WTC11 (cell line): ENCODE measurements at regions not wholly inside any gene's neighbourhood (a gene's known extent, or its start where the extent isn't known, plus 50 kb on each side); places are given as distances from the start of the nearest gene placed in this dataset.

Experiments used
- ATAC-seq: fragments of 200-7000 bp; cut with Tn5 transposase; 2 replicates; pipeline ENCODE4 v1.10.0; 2021; ENCODE audit warnings: mild to moderate bottlenecking, moderate library complexity
- CTCF ChIA-PET: fragments of 300-600 bp; sonication (Branson Sonifier 250); formaldehyde crosslinking; loops from one replicate; lab custom pipeline; 2021; ENCODE audit warnings: antibody characterized with exemption; lab: Charles Lee
- POLR2A ChIA-PET: fragments of 350-600 bp; sonication (Branson Sonifier 250); formaldehyde crosslinking; loops from one replicate; lab custom pipeline; 2021; ENCODE audit warnings: antibody characterized with exemption; lab: Charles Lee
- DNase-seq: peaks from one replicate; pipeline ENCODE4 v3.0.0; 2021; ENCODE audit warnings: low spot score
- H3K27ac Mint-ChIP-seq: 2 replicates; pipeline ENCODE4 v1.8.0; 2021; ENCODE audit warnings: mixed read lengths
- H3K27me3 Mint-ChIP-seq: 2 replicates; pipeline ENCODE4 v1.8.0; 2021; ENCODE audit warnings: low read depth, mild to moderate bottlenecking, moderate library complexity, mixed read lengths
- H3K36me3 Mint-ChIP-seq: 2 replicates; pipeline ENCODE4 v1.8.0; 2021; ENCODE audit warnings: mixed read lengths
- H3K4me1 Mint-ChIP-seq: 2 replicates; pipeline ENCODE4 v1.8.0; 2022; ENCODE audit warnings: mixed read lengths
- H3K4me3 Mint-ChIP-seq: 2 replicates; pipeline ENCODE4 v1.8.0; 2021; ENCODE audit warnings: mild to moderate bottlenecking, moderate library complexity, mixed read lengths
- H3K9me3 Mint-ChIP-seq: 2 replicates; pipeline ENCODE4 v1.8.0; 2021; ENCODE audit warnings: mixed read lengths
- CBFB ChIP-seq: sonication (generic); formaldehyde crosslinking; IDR thresholded peaks from 2 replicates; pipeline ENCODE4 v1.8.1; 2022; ENCODE audit warnings: mild to moderate bottlenecking, low read depth, missing genetic modification reagents
- EMX1 ChIP-seq: fragments of 250-450 bp; sonication (Bioruptor Pico); IDR thresholded peaks from 2 replicates; pipeline ENCODE4 v1.8.0; 2021; ENCODE audit warnings: mild to moderate bottlenecking
- ESRRA ChIP-seq: sonication (generic); formaldehyde crosslinking; IDR thresholded peaks from 2 replicates; pipeline ENCODE4 v1.8.1; 2022; ENCODE audit warnings: mild to moderate bottlenecking, missing genetic modification reagents, borderline replicate concordance
- GTF2I ChIP-seq: fragments of 250-450 bp; sonication (Bioruptor Pico); conservative IDR thresholded peaks from 2 replicates; pipeline ENCODE4 v1.4.0; 2021; ENCODE audit warnings: mild to moderate bottlenecking
- MYBL2 ChIP-seq: sonication (generic); formaldehyde crosslinking; IDR thresholded peaks from 2 replicates; pipeline ENCODE4 v1.8.1; 2023; ENCODE audit warnings: mild to moderate bottlenecking, moderate library complexity, missing genetic modification reagents
- NFATC4 ChIP-seq: fragments of 250-450 bp; sonication (Bioruptor Pico); IDR thresholded peaks from 2 replicates; pipeline ENCODE4 v1.9.0; 2021; ENCODE audit warnings: mild to moderate bottlenecking
- NR2C2 ChIP-seq: sonication (generic); formaldehyde crosslinking; IDR thresholded peaks from 2 replicates; pipeline ENCODE4 v1.8.0; 2022; ENCODE audit warnings: mild to moderate bottlenecking, missing genetic modification reagents
- PRRX2 ChIP-seq: fragments of 250-450 bp; sonication (Bioruptor Pico); IDR thresholded peaks from 2 replicates; pipeline ENCODE4 v1.8.0; 2021; ENCODE audit warnings: mild to moderate bottlenecking
- TEAD4 ChIP-seq: sonication (generic); formaldehyde crosslinking; IDR thresholded peaks from 2 replicates; pipeline ENCODE4 v1.8.0; 2022; ENCODE audit warnings: mild to moderate bottlenecking, missing genetic modification reagents
- ZNF121 ChIP-seq: sonication (generic); formaldehyde crosslinking; IDR thresholded peaks from 2 replicates; pipeline ENCODE4 v1.8.0; 2023; ENCODE audit warnings: missing genetic modification reagents
- TF ChIP-seq, protein P1 (sequence below): sonication (generic); formaldehyde crosslinking; IDR thresholded peaks from 2 replicates; pipeline ENCODE4 v1.8.0; 2023; ENCODE audit warnings: missing genetic modification reagents, mild to moderate bottlenecking, borderline replicate concordance
- TF ChIP-seq, protein P2 (sequence below): sonication (generic); formaldehyde crosslinking; IDR thresholded peaks from 2 replicates; pipeline ENCODE4 v1.8.0; 2022; ENCODE audit warnings: mild to moderate bottlenecking, missing genetic modification reagents
- TF ChIP-seq, protein P3 (sequence below): sonication (generic); formaldehyde crosslinking; IDR thresholded peaks from 2 replicates; pipeline ENCODE4 v1.8.1; 2022; ENCODE audit warnings: low read depth, missing genetic modification reagents, borderline replicate concordance
- TF ChIP-seq, protein P4 (sequence below): sonication (generic); formaldehyde crosslinking; IDR thresholded peaks from 2 replicates; pipeline ENCODE4 v1.8.1; 2022; ENCODE audit warnings: missing genetic modification reagents, borderline replicate concordance
- TF ChIP-seq, protein P5 (sequence below): sonication (generic); formaldehyde crosslinking; IDR thresholded peaks from 2 replicates; pipeline ENCODE4 v1.8.1; 2023; ENCODE audit warnings: mild to moderate bottlenecking, missing genetic modification reagents
- TF ChIP-seq, protein P6 (sequence below): sonication (generic); formaldehyde crosslinking; IDR thresholded peaks from 2 replicates; pipeline ENCODE4 v1.8.1; 2023; ENCODE audit warnings: mild to moderate bottlenecking, missing genetic modification reagents, moderate library complexity
- TF ChIP-seq, protein P7 (sequence below): sonication (generic); formaldehyde crosslinking; IDR thresholded peaks from 2 replicates; pipeline ENCODE4 v1.8.1; 2023; ENCODE audit warnings: mild to moderate bottlenecking, missing genetic modification reagents

DNA sequence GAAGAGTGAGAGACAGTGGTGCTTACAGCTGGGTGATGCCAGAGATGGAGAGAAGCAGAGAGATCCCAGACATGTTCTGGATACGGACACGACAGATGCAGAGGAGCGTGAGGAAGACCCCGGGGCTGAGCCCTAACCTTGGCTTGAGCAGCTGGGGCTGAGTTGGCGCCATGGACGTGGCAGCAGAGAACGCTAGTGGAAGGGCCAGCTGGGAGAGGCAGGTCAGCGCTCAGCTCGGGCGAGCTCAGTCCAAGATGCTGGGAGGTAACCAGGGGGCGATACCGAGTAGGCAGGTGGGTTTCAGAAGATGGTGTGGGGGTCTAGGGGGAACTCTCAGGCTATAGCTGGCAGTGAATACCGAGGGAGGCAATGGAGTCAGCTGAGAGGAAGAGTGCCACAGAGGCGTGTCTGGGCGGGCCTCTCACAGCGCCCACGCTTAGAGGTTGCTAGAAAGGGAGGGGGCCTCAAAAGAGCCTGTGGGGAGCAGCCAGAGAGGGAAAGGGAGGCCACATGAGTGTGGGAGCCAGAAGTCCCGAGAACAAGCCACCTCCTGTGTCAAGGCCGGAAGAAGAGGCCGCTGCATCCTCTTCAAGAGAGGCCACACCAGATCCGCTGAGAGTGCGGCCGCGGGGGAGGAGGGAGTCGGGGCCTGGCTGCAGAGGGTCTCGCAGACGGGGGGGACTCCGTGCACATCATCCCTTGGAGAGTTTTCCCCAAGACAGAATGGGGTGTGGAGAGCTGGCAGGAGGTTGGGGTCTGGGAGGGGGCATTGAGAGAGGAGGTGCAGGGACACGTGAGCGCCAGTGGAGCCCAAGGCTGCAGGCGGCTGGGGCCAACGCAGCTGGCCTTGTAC, 57.0 kb upstream of the DIO3 start:
- no peaks in the 10 kb centered on the region for H3K36me3 Mint-ChIP-seq
- DNase-seq (peak; percentile 7), ATAC-seq (peak; percentile 50)
- H3K27ac Mint-ChIP-seq: no peak overlapping the region
- no peak overlapping the region for H3K4me3 Mint-ChIP-seq
- 0 out of 2 replicates have a peak, but pooled peaks cover 2% of the 10 kb centered on the region for H3K4me1 Mint-ChIP-seq
- TF ChIP-seq NFATC4: no peak
- TF ChIP-seq, protein P1, sequence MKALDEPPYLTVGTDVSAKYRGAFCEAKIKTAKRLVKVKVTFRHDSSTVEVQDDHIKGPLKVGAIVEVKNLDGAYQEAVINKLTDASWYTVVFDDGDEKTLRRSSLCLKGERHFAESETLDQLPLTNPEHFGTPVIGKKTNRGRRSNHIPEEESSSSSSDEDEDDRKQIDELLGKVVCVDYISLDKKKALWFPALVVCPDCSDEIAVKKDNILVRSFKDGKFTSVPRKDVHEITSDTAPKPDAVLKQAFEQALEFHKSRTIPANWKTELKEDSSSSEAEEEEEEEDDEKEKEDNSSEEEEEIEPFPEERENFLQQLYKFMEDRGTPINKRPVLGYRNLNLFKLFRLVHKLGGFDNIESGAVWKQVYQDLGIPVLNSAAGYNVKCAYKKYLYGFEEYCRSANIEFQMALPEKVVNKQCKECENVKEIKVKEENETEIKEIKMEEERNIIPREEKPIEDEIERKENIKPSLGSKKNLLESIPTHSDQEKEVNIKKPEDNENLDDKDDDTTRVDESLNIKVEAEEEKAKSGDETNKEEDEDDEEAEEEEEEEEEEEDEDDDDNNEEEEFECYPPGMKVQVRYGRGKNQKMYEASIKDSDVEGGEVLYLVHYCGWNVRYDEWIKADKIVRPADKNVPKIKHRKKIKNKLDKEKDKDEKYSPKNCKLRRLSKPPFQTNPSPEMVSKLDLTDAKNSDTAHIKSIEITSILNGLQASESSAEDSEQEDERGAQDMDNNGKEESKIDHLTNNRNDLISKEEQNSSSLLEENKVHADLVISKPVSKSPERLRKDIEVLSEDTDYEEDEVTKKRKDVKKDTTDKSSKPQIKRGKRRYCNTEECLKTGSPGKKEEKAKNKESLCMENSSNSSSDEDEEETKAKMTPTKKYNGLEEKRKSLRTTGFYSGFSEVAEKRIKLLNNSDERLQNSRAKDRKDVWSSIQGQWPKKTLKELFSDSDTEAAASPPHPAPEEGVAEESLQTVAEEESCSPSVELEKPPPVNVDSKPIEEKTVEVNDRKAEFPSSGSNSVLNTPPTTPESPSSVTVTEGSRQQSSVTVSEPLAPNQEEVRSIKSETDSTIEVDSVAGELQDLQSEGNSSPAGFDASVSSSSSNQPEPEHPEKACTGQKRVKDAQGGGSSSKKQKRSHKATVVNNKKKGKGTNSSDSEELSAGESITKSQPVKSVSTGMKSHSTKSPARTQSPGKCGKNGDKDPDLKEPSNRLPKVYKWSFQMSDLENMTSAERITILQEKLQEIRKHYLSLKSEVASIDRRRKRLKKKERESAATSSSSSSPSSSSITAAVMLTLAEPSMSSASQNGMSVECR (CRISPR knock-in tag): no peak
- TF ChIP-seq, protein P2, sequence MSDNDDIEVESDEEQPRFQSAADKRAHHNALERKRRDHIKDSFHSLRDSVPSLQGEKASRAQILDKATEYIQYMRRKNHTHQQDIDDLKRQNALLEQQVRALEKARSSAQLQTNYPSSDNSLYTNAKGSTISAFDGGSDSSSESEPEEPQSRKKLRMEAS: no peak
- TF ChIP-seq, protein P3, sequence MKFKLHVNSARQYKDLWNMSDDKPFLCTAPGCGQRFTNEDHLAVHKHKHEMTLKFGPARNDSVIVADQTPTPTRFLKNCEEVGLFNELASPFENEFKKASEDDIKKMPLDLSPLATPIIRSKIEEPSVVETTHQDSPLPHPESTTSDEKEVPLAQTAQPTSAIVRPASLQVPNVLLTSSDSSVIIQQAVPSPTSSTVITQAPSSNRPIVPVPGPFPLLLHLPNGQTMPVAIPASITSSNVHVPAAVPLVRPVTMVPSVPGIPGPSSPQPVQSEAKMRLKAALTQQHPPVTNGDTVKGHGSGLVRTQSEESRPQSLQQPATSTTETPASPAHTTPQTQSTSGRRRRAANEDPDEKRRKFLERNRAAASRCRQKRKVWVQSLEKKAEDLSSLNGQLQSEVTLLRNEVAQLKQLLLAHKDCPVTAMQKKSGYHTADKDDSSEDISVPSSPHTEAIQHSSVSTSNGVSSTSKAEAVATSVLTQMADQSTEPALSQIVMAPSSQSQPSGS (CRISPR knock-in tag): no peak
- TF ChIP-seq NR2C2 (CRISPR knock-in tag): no peak
- no peak for TF ChIP-seq EMX1
- TF ChIP-seq, protein P4, sequence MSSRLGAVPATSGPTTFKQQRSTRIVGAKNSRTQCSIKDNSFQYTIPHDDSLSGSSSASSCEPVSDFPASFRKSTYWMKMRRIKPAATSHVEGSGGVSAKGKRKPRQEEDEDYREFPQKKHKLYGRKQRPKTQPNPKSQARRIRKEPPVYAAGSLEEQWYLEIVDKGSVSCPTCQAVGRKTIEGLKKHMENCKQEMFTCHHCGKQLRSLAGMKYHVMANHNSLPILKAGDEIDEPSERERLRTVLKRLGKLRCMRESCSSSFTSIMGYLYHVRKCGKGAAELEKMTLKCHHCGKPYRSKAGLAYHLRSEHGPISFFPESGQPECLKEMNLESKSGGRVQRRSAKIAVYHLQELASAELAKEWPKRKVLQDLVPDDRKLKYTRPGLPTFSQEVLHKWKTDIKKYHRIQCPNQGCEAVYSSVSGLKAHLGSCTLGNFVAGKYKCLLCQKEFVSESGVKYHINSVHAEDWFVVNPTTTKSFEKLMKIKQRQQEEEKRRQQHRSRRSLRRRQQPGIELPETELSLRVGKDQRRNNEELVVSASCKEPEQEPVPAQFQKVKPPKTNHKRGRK: no peak
- no peak for TF ChIP-seq ESRRA
- no peak for TF ChIP-seq TEAD4 (CRISPR knock-in tag)
- TF ChIP-seq, protein P5, sequence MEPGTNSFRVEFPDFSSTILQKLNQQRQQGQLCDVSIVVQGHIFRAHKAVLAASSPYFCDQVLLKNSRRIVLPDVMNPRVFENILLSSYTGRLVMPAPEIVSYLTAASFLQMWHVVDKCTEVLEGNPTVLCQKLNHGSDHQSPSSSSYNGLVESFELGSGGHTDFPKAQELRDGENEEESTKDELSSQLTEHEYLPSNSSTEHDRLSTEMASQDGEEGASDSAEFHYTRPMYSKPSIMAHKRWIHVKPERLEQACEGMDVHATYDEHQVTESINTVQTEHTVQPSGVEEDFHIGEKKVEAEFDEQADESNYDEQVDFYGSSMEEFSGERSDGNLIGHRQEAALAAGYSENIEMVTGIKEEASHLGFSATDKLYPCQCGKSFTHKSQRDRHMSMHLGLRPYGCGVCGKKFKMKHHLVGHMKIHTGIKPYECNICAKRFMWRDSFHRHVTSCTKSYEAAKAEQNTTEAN (CRISPR knock-in tag): no peak
- no peak for TF ChIP-seq MYBL2
- TF ChIP-seq, protein P6, sequence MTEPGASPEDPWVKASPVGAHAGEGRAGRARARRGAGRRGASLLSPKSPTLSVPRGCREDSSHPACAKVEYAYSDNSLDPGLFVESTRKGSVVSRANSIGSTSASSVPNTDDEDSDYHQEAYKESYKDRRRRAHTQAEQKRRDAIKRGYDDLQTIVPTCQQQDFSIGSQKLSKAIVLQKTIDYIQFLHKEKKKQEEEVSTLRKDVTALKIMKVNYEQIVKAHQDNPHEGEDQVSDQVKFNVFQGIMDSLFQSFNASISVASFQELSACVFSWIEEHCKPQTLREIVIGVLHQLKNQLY (CRISPR knock-in tag): no peak
- ChIA-PET POLR2A (no interaction called here), CTCF (interaction anchor here (0.6 to 1.9 kb wide), 16 partner anchors 9 to 1422 kb away, joined by 3 to 14 read pairs (median 4); partner anchors contain the start of gene DIO3)
- H3K9me3 Mint-ChIP-seq: peaks cover 3% of the 10 kb centered on the region; the same call in 1 of the 2 replicates
- H3K27me3 Mint-ChIP-seq: no peaks in the 10 kb centered on the region; the same call in 1 of the 2 replicates

DNA sequence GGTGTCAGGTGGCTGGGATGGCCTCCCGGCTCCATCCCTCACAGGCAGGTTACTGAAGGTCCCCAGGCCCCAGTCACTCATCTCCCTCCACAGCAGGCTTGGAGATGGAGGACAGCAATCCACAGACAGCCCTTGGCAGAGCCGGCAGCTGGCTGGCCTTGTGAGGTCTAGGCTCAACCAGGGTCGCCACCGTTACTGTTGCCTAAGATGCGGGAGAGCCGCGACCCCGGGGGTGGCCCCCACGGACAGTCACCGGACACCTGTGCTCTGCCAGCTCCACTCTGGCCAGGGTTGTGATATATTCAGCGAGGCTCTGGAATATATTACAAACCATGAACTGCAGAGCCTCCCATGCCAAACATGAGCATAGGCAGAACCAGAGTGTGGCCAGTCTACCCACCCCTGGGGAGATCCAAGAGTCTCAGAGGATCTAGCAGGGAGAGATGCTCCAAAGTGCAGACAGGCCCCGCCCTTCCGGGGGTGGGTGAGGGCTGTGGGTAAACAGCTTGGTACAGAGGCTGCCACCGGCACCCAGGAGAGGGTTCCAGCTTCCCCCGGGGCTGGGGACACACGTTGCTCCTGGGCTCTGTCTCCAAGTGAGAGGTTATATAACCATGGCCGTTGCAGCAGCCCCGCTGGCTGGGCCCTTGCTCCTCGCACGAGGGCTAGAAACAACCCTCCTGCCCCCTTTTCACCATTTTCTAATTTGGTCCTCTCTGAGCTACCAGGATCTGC, 55.9 kb upstream of the DIO3 start:
- ChIA-PET POLR2A (no interaction called here), CTCF (interaction anchor here (1.9 kb wide), 1 partner anchor 9 kb away, joined by 9 read pairs; no protein-coding TSS in a partner anchor)
- no peak overlapping the region for H3K27ac Mint-ChIP-seq
- H3K36me3 Mint-ChIP-seq: no peaks in the 10 kb centered on the region
- 0 out of 2 replicates have a peak, but pooled peaks cover 2% of the 10 kb centered on the region for H3K4me1 Mint-ChIP-seq
- H3K4me3 Mint-ChIP-seq: no peak overlapping the region
- H3K9me3 Mint-ChIP-seq: no peaks in the 10 kb centered on the region
- no peaks in the 10 kb centered on the region; the same call in 1 of the 2 replicates for H3K27me3 Mint-ChIP-seq
- peak; percentile 7 for DNase-seq
- no peak for ATAC-seq
- TF ChIP-seq ZNF121 (CRISPR knock-in tag) (no peak), GTF2I (CRISPR knock-in tag) (no peak), PRRX2 (no peak), CBFB (no peak)
- TF ChIP-seq, protein P3 (CRISPR knock-in tag): no peak
- TF ChIP-seq, protein P4: no peak
- TF ChIP-seq, protein P7, sequence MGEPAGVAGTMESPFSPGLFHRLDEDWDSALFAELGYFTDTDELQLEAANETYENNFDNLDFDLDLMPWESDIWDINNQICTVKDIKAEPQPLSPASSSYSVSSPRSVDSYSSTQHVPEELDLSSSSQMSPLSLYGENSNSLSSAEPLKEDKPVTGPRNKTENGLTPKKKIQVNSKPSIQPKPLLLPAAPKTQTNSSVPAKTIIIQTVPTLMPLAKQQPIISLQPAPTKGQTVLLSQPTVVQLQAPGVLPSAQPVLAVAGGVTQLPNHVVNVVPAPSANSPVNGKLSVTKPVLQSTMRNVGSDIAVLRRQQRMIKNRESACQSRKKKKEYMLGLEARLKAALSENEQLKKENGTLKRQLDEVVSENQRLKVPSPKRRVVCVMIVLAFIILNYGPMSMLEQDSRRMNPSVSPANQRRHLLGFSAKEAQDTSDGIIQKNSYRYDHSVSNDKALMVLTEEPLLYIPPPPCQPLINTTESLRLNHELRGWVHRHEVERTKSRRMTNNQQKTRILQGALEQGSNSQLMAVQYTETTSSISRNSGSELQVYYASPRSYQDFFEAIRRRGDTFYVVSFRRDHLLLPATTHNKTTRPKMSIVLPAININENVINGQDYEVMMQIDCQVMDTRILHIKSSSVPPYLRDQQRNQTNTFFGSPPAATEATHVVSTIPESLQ (CRISPR knock-in tag): no peak
